CD4-positive, alpha-beta T cell treated with Interleukin-4 for 1 hour (primary cell): ENCODE measurements at regions not wholly inside any gene's neighbourhood (a gene's known extent, or its start where the extent isn't known, plus 50 kb on each side); places are given as distances from the start of the nearest gene placed in this dataset.

Experiments
- DNase-seq, 2 donors: peaks; one replicate each; pipeline ENCODE4 v3.0.0-alpha.2; 2020 to 2022

- no peak for DNase-seq
Observed at GRCh38 chr10:126851414-126852108, 53.7 kb upstream of the DOCK1 start.

GRCh38 chr10:126854726-126855495 is 50.3 kb upstream of the DOCK1 start:
- no peak for DNase-seq
